ENCODE measurements at regions not wholly inside any gene's neighbourhood (a gene's known extent, or its start where the extent isn't known, plus 50 kb on each side); places are given as distances from the start of the nearest gene placed in this dataset.

GRCh38 chr1:9184749-9185148, 49.8 kb upstream of the H6PD start:
- Histone ChIP-seq H4K8ac (replicated peaks; ENCODE audit: insufficient read length, low read depth, low read length) (no peak overlapping the region), H3K79me1 (ENCODE audit: insufficient read depth, low read depth, low read length, poor library complexity, severe bottlenecking) (no peaks in the 10 kb centered on the region), H2BK120ac (ENCODE audit: low read depth, low read length, poor library complexity, severe bottlenecking) (no peak overlapping the region), H3K4me2 (ENCODE audit: insufficient read depth, insufficient read length, low read length) (no peak overlapping the region), H2BK5ac (ENCODE audit: insufficient read length, low read length) (no peak overlapping the region), H3K9ac (ENCODE audit: extremely low read depth, insufficient read length, low read length) (no peak overlapping the region), H3K27me3 (ENCODE audit: insufficient read depth, low read length) (no peaks in the 10 kb centered on the region; the same call in 1 of the 2 replicates), H3K9me3 (ENCODE audit: control insufficient read depth, low read depth, low read length) (no peaks in the 10 kb centered on the region), H2AK5ac (ENCODE audit: insufficient read length, low read length) (no peak overlapping the region), H3K23ac (ENCODE audit: insufficient read length, low read depth, low read length) (no peak overlapping the region), H3K4me1 (ENCODE audit: insufficient read depth, low read length) (no peaks in the 10 kb centered on the region; the same call in 1 of the 2 replicates), H3K14ac (ENCODE audit: insufficient read depth, low read length) (no peak overlapping the region), H3T11ph (ENCODE audit: low read length) (no peak overlapping the region), H4K5ac (ENCODE audit: insufficient read length, low read depth, low read length) (no peak overlapping the region), H2BK20ac (ENCODE audit: low read depth, low read length, poor library complexity, severe bottlenecking) (no peak overlapping the region), H3K27ac (ENCODE audit: insufficient read length, low read depth, low read length) (no peak overlapping the region), H2BK12ac (ENCODE audit: insufficient read length, low read depth, low read length) (no peak overlapping the region), H2BK15ac (ENCODE audit: low read depth, low read length) (no peak overlapping the region), H3K56ac (ENCODE audit: insufficient read length, low read depth, low read length) (no peak overlapping the region), H4K20me1 (ENCODE audit: control insufficient read depth, insufficient read depth, insufficient read length) (no peaks in the 10 kb centered on the region), H3K23me2 (ENCODE audit: insufficient read length, low read depth, low read length, poor library complexity, severe bottlenecking) (peaks cover 14% of the 10 kb centered on the region), H3K4ac (ENCODE audit: low read depth, low read length) (no peak overlapping the region), H3K18ac (ENCODE audit: insufficient read length, low read depth, low read length) (no peak overlapping the region), H4K91ac (ENCODE audit: insufficient read length, low read depth, low read length) (no peak overlapping the region), H2AFZ (ENCODE audit: low read length) (no peak overlapping the region), H3K79me2 (ENCODE audit: insufficient read depth, low read length) (peaks cover 3% of the 10 kb centered on the region; the same call in 1 of the 2 replicates)
- peaks cover 30 to 36% of the 10 kb centered on the region in 2 experiments for H3K4me1 Mint-ChIP-seq
- no peak for DNase-seq
- WGBS (ENCODE audit: extremely low coverage, insufficient read length, low lambda C conversion rate), result no CpG with 5 or more reads among the region's 8 CpGs
- H3K9me3 Mint-ChIP-seq, result no peaks in the 10 kb centered on the region; a peak in 1 of 5 replicates
- no peak for TF ChIP-seq CTCF (conservative IDR thresholded peaks at IDR 0.05)
- H3K4me3 Mint-ChIP-seq, result no peak overlapping the region
- peaks cover 18% of the 10 kb centered on the region for H3K27me3 Mint-ChIP-seq (ENCODE audit: low read depth)
- no peak overlapping the region for H3K27ac Mint-ChIP-seq
- peaks cover 0 to 13% (median 5%) of the 10 kb centered on the region in 3 experiments; a peak in 2 of 7 replicates for H3K36me3 Mint-ChIP-seq (ENCODE audit: insufficient read depth in 1 of 3, low read depth in 3 of 3)

Data from H9 (cell line).